ENCODE measurements at regions not wholly inside any gene's neighbourhood (a gene's known extent, or its start where the extent isn't known, plus 50 kb on each side); places are given as distances from the start of the nearest gene placed in this dataset.

DNA sequence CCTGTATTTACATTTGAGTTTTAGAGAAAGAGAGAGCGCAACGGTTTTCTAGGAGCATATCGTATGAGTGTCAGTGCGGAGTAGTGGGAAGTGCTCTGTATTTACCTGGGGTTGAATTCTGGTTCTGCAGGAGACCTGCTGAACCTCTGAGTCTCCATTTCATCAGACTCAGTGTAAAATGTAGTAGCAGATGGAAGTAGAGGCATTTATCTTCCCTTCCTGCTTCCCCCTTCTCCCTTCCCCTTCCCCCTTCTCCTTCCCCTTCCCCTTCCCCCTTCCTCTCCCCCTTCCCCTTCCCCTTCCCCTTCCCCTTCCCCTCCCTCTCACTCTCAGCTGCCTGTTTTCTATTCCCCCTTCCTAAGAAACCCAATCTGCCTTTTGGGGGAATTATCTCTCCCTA lies 426.9 kb downstream of the NPIPA7 start:
- Histone ChIP-seq H3K4me3 (no peak overlapping the region), H3K4me1 (no peaks in the 10 kb centered on the region), H3K27ac (no peak overlapping the region), H3K9me3 (no peaks in the 10 kb centered on the region), H3K4me2 (no peak overlapping the region)
- ChIA-PET POLR2A (no interaction called here), CTCF (no interaction called here)
- no peak for DNase-seq (ENCODE audit: low read depth in 1 of 2, low spot score in 1 of 2)
- ATAC-seq: no peak
- TF ChIP-seq HOXB13 (CRISPR knock-in tag; IDR thresholded peaks at IDR 0.05; ENCODE audit: low read depth): no peak
- TF ChIP-seq EHMT2 (IDR thresholded peaks at IDR 0.05; ENCODE audit: low read depth): no peak
- no peak for TF ChIP-seq NPAS2 (CRISPR knock-in tag; IDR thresholded peaks at IDR 0.05; ENCODE audit: borderline replicate concordance)
- TF ChIP-seq JUNB (IDR thresholded peaks at IDR 0.05): no peak
- no peak for TF ChIP-seq MAZ (IDR thresholded peaks at IDR 0.05; ENCODE audit: borderline replicate concordance, low read depth, low read length)
- TF ChIP-seq MAFK (IDR thresholded peaks at IDR 0.05; ENCODE audit: partially characterized antibody): no peak
- no peak for TF ChIP-seq CEBPB (IDR thresholded peaks at IDR 0.05)
- TF ChIP-seq HMGXB4 (CRISPR knock-in tag; IDR thresholded peaks at IDR 0.05; ENCODE audit: borderline replicate concordance): no peak
- TF ChIP-seq RCOR1 (IDR thresholded peaks at IDR 0.05; ENCODE audit: low read depth, low read length): no peak
- TF ChIP-seq EHF (CRISPR knock-in tag; IDR thresholded peaks at IDR 0.05): no peak
- TF ChIP-seq CTCF (IDR thresholded peaks at IDR 0.05): no peak
- TF ChIP-seq, protein P1, sequence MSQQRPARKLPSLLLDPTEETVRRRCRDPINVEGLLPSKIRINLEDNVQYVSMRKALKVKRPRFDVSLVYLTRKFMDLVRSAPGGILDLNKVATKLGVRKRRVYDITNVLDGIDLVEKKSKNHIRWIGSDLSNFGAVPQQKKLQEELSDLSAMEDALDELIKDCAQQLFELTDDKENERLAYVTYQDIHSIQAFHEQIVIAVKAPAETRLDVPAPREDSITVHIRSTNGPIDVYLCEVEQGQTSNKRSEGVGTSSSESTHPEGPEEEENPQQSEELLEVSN (IDR thresholded peaks at IDR 0.05; ENCODE audit: borderline replicate concordance, low read depth): no peak
- no peak for TF ChIP-seq ESRRA (IDR thresholded peaks at IDR 0.05; ENCODE audit: borderline replicate concordance, low read length)
- no peak for TF ChIP-seq POLR2A (IDR thresholded peaks at IDR 0.05; ENCODE audit: low read length)
- no peak for TF ChIP-seq RFX5 (IDR thresholded peaks at IDR 0.05)
- TF ChIP-seq RNF2 (IDR thresholded peaks at IDR 0.05; ENCODE audit: borderline replicate concordance, low read depth): no peak
- no peak for TF ChIP-seq NFE2L2 (conservative IDR thresholded peaks at IDR 0.05; ENCODE audit: low read length)
- TF ChIP-seq POLR2AphosphoS2 (conservative IDR thresholded peaks at IDR 0.05; ENCODE audit: low read length): no peak
- FAIRE-seq: no peak
- 62% methylated on average over 4 of the region's 4 CpGs for WGBS (ENCODE audit: missing lambda C conversion rate)

DNA sequence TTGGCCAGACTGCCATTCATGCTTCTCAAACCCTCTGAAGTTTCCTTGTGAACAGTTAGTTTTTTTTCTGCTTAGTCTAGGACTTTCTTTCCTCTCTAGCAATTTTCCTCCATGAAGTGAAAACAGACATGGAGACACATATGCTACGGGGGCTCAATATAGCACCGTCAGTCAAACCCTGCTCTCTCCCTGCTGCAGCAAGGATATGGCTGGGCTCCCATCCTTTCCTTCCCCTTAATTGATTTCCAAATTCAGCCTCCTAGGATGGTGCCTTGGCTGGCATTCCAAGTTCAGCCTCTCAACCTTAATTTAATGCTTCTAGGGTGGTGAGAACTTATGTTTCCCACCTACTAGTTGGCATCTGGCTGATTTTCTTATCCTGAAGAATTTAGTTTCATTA lies 436.7 kb downstream of the NPIPA7 start:
- Histone ChIP-seq H3K4me2 (no peak overlapping the region), H3K9me3 (peaks cover 5% of the 10 kb centered on the region), H3K27ac (no peak overlapping the region), H3K4me1 (0 out of 3 replicates have a peak, but pooled peaks cover 1% of the 10 kb centered on the region), H3K4me3 (no peak overlapping the region)
- no peak for FAIRE-seq
- CTCF ChIA-PET: no interaction called here
- ATAC-seq: no peak
- TF ChIP-seq CBX8 (IDR thresholded peaks at IDR 0.05): no peak
- TF ChIP-seq HDAC2 (IDR thresholded peaks at IDR 0.05): no peak
- no peak for TF ChIP-seq FOSB (CRISPR knock-in tag; IDR thresholded peaks at IDR 0.05)
- TF ChIP-seq ATOH8 (CRISPR knock-in tag; IDR thresholded peaks at IDR 0.05; ENCODE audit: low read depth): no peak
- no peak for TF ChIP-seq KDM1A (IDR thresholded peaks at IDR 0.05; ENCODE audit: low read depth)
- TF ChIP-seq, protein P2, sequence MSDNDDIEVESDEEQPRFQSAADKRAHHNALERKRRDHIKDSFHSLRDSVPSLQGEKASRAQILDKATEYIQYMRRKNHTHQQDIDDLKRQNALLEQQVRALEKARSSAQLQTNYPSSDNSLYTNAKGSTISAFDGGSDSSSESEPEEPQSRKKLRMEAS (IDR thresholded peaks at IDR 0.05): no peak
- TF ChIP-seq, protein P3, sequence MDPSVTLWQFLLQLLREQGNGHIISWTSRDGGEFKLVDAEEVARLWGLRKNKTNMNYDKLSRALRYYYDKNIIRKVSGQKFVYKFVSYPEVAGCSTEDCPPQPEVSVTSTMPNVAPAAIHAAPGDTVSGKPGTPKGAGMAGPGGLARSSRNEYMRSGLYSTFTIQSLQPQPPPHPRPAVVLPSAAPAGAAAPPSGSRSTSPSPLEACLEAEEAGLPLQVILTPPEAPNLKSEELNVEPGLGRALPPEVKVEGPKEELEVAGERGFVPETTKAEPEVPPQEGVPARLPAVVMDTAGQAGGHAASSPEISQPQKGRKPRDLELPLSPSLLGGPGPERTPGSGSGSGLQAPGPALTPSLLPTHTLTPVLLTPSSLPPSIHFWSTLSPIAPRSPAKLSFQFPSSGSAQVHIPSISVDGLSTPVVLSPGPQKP (IDR thresholded peaks at IDR 0.05; ENCODE audit: low read depth, low read length): no peak
- no peak for TF ChIP-seq CBX2 (IDR thresholded peaks at IDR 0.05; ENCODE audit: borderline replicate concordance, low read depth)
- TF ChIP-seq HOXA7 (CRISPR knock-in tag; IDR thresholded peaks at IDR 0.05): no peak
- no peak for TF ChIP-seq TP53 (CRISPR knock-in tag; IDR thresholded peaks at IDR 0.05)
- no peak for TF ChIP-seq RFX5 (IDR thresholded peaks at IDR 0.05)
- TF ChIP-seq CEBPB (IDR thresholded peaks at IDR 0.05): no peak
- TF ChIP-seq ZC3H11A (IDR thresholded peaks at IDR 0.05): no peak
- DNase-seq (ENCODE audit: low read depth in 1 of 2, low spot score in 1 of 2): no peak
- WGBS (ENCODE audit: missing lambda C conversion rate): 35% methylated on average over 2 of the region's 2 CpGs
- POLR2A ChIA-PET: no interaction called here
